DMS 273 (cell line): ENCODE measurements at regions not wholly inside any gene's neighbourhood (a gene's known extent, or its start where the extent isn't known, plus 50 kb on each side); places are given as distances from the start of the nearest gene placed in this dataset.
"Not testable (repeated sequence)": the region's sequence is repeated elsewhere in the genome, so short reads cannot be mapped to it uniquely, and the experiment has no call there.

Experiments used
- DNase-seq: peaks from one replicate; lab custom pipeline; 2025; ENCODE audit not compliant: unreplicated experiment; lab: John Stamatoyannopoulos, UW

- DNase-seq = no peak
Observed at GRCh38 chr9:86507212-86507630, 153.0 kb upstream of the TUT7 start.

GRCh38 chr9:86503942-86504341, 149.7 kb upstream of the TUT7 start:
- DNase-seq = no peak

GRCh38 chr9:86503314-86503713, 149.1 kb upstream of the TUT7 start:
- DNase-seq = no peak

- DNase-seq = no peak
Observed at GRCh38 chr9:86500667-86501435, 146.6 kb upstream of the TUT7 start.

- no peak for DNase-seq
Observed at GRCh38 chr9:86500031-86500430, 145.8 kb upstream of the TUT7 start.

GRCh38 chr9:86494644-86495111, 140.5 kb upstream of the TUT7 start:
- no peak for DNase-seq

- no peak for DNase-seq
Observed at GRCh38 chr9:86491468-86492266, 137.5 kb upstream of the TUT7 start.

- DNase-seq = no peak
Observed at GRCh38 chr9:86488794-86489193, 134.6 kb upstream of the TUT7 start.

GRCh38 chr9:86488345-86488744, 134.1 kb upstream of the TUT7 start:
- DNase-seq = no peak

- DNase-seq = no peak
Observed at GRCh38 chr9:86487838-86488233, 133.6 kb upstream of the TUT7 start.

GRCh38 chr9:86486891-86487837, 133.0 kb upstream of the TUT7 start:
- DNase-seq = peak; percentile 66

- no peak for DNase-seq
Observed at GRCh38 chr9:86485359-86485758, 131.1 kb upstream of the TUT7 start.

- DNase-seq = no peak
Observed at GRCh38 chr9:86483496-86483895, 129.3 kb upstream of the TUT7 start.

GRCh38 chr9:86481466-86481865, 127.3 kb upstream of the TUT7 start:
- DNase-seq = no peak

GRCh38 chr9:86475255-86475654, 121.0 kb upstream of the TUT7 start:
- not testable (repeated sequence) for DNase-seq

- no peak for DNase-seq
Observed at GRCh38 chr9:86471171-86471815, 117.1 kb upstream of the TUT7 start.

GRCh38 chr9:86470326-86470725, 116.1 kb upstream of the TUT7 start:
- no peak for DNase-seq

GRCh38 chr9:86469476-86470250, 115.5 kb upstream of the TUT7 start:
- no peak for DNase-seq

GRCh38 chr9:86464242-86464641, 110.0 kb upstream of the TUT7 start:
- DNase-seq = no peak
